ENCODE measurements at regions not wholly inside any gene's neighbourhood (a gene's known extent, or its start where the extent isn't known, plus 50 kb on each side); places are given as distances from the start of the nearest gene placed in this dataset.

- TF ChIP-seq CTCF (IDR thresholded peaks at IDR 0.05) (no peak), POLR2AphosphoS5 (IDR thresholded peaks at IDR 0.05; ENCODE audit: low read depth, low read length) (no peak)
These were observed 77.7 kb upstream of the SLC22A23 start for GRCh38 chr6:3534599-3534998.
